HepG2 (cell line): ENCODE measurements at regions not wholly inside any gene's neighbourhood (a gene's known extent, or its start where the extent isn't known, plus 50 kb on each side); places are given as distances from the start of the nearest gene placed in this dataset.

Experiments used
- ARID3A ChIP-seq: IDR thresholded peaks from 2 replicates; pipeline ENCODE4 v1.6.1; 2012; ENCODE audit warnings: low read depth, low read length, improper control_type of control experiment
- ARNTL ChIP-seq: sonication (generic); formaldehyde crosslinking; IDR thresholded peaks from 2 replicates; pipeline ENCODE4 v1.4.0; 2020; ENCODE audit warnings: mild to moderate bottlenecking, missing genetic modification reagents
- HINFP ChIP-seq: sonication (generic); formaldehyde crosslinking; IDR thresholded peaks from 2 replicates; pipeline ENCODE4 v1.4.0; 2020; ENCODE audit warnings: low read depth, mild to moderate bottlenecking, missing genetic modification reagents
- HOXA5 ChIP-seq: sonication (generic); formaldehyde crosslinking; IDR thresholded peaks from 2 replicates; pipeline ENCODE4 v1.4.0; 2020; ENCODE audit warnings: missing genetic modification reagents
- MLXIP ChIP-seq: sonication (generic); formaldehyde crosslinking; IDR thresholded peaks from 2 replicates; pipeline ENCODE4 v1.9.0; 2021; ENCODE audit warnings: missing genetic modification reagents, borderline replicate concordance
- NCOA1 ChIP-seq: sonication (generic); formaldehyde crosslinking; IDR thresholded peaks from 2 replicates; pipeline ENCODE4 v1.9.0; 2021; ENCODE audit warnings: missing genetic modification reagents
- ZBTB46 ChIP-seq: sonication (generic); formaldehyde crosslinking; IDR thresholded peaks from 2 replicates; pipeline ENCODE4 v1.4.0; 2020; ENCODE audit warnings: mild to moderate bottlenecking, missing genetic modification reagents, borderline replicate concordance
- ZNF138 ChIP-seq: sonication (generic); formaldehyde crosslinking; IDR thresholded peaks from 2 replicates; pipeline ENCODE4 v1.5.0; 2020; ENCODE audit warnings: mild to moderate bottlenecking, low read depth, missing genetic modification reagents
- ZNF282 ChIP-seq: fragments of 450-650 bp; IDR thresholded peaks from 2 replicates; pipeline ENCODE4 v1.6.1; 2018; ENCODE audit not compliant: partially characterized antibody
- ZNF563 ChIP-seq: sonication (generic); formaldehyde crosslinking; IDR thresholded peaks from 2 replicates; pipeline ENCODE4 v1.8.0; 2022; ENCODE audit warnings: mild to moderate bottlenecking, moderate library complexity, missing genetic modification reagents
- ZNF670 ChIP-seq: sonication (generic); formaldehyde crosslinking; IDR thresholded peaks from 2 replicates; pipeline ENCODE4 v1.8.0; 2022; ENCODE audit warnings: mild to moderate bottlenecking, missing genetic modification reagents, borderline replicate concordance

- TF ChIP-seq MLXIP (CRISPR knock-in tag) (no peak), HOXA5 (CRISPR knock-in tag) (no peak), ZNF670 (CRISPR knock-in tag) (no peak), ZNF282 (no peak), HINFP (CRISPR knock-in tag) (no peak), ZNF563 (no peak), ZBTB46 (CRISPR knock-in tag) (no peak), ARID3A (no peak), ARNTL (CRISPR knock-in tag) (no peak), ZNF138 (CRISPR knock-in tag) (no peak), NCOA1 (CRISPR knock-in tag) (no peak)
- TF ChIP-seq, all 625 proteins: peak for 0
Observed at GRCh38 chr7:67847092-67847787, 850.6 kb downstream of the TYW1 start (continued).
